OCI-LY1 (cell line): ENCODE measurements at regions not wholly inside any gene's neighbourhood (a gene's known extent, or its start where the extent isn't known, plus 50 kb on each side); places are given as distances from the start of the nearest gene placed in this dataset.

Experiments used
- CTCF ChIP-seq: fragments of 200-600 bp; sonication (generic), shearing (Covaris generic); IDR thresholded peaks from 2 replicates; pipeline ENCODE4 v1.5.1; 2017; ENCODE audit warnings: mild to moderate bottlenecking, antibody characterized with exemption, low read length, moderate library complexity, mixed read lengths
- EZH2 ChIP-seq: fragments of 200-600 bp; sonication (generic), shearing (Covaris generic); IDR thresholded peaks from 2 replicates; pipeline ENCODE4 v1.8.0; 2017; ENCODE audit warnings: borderline replicate concordance, mixed run types, mild to moderate bottlenecking, antibody characterized with exemption, low read length, moderate library complexity, mixed read lengths

- no peak for TF ChIP-seq CTCF
- no peak for TF ChIP-seq EZH2
Observed at GRCh38 chr5:152270096-152270495, 135.0 kb downstream of the NMUR2 start.
